Naive thymus-derived CD8-positive, alpha-beta T cell (primary cell): ENCODE measurements at regions not wholly inside any gene's neighbourhood (a gene's known extent, or its start where the extent isn't known, plus 50 kb on each side); places are given as distances from the start of the nearest gene placed in this dataset.
"Not testable (repeated sequence)": the region's sequence is repeated elsewhere in the genome, so short reads cannot be mapped to it uniquely, and the experiment has no call there.

Experiments used
- ATAC-seq, 2 donors: fragments of 150-1000 bp; cut with Tn5 transposase in 1 of 2; sonication (Bioruptor Pico), chemical (Tn5 transposase) in 1 of 2; 1 replicate in 1 of 2; 2 replicates in 1 of 2; pipeline ENCODE4 v1.10.0; 2021; ENCODE audit warnings: mild to moderate bottlenecking in 2 of 2, moderate library complexity in 2 of 2
- POLR2A ChIA-PET: fragments of 350-600 bp; sonication (Branson Sonifier 250); formaldehyde crosslinking; loops from one replicate; lab custom pipeline; 2021; ENCODE audit warnings: antibody characterized with exemption; lab: Charles Lee
- DNase-seq, 10 donors: peaks; one replicate each; pipeline versions ENCODE4 v3.0.0 to v3.0.0-alpha.2; 2020 to 2022
- H3K27ac Mint-ChIP-seq, 10 donors: one replicate each; pipeline ENCODE4 v1.8.0; 2020 to 2022; ENCODE audit warnings: mild to moderate bottlenecking in 10 of 10, mixed read lengths in 10 of 10, moderate library complexity in 4 of 10, inconsistent platforms in 1 of 10
- H3K27me3 Mint-ChIP-seq, 5 donors: one replicate each; pipeline ENCODE4 v1.8.0; 2021 to 2022; ENCODE audit warnings: mixed read lengths in 5 of 5
- H3K36me3 Mint-ChIP-seq, 3 donors: one replicate each; pipeline ENCODE4 v1.8.0; 2020 to 2022; ENCODE audit warnings: mixed read lengths in 3 of 3, mild to moderate bottlenecking in 2 of 3, inconsistent platforms in 1 of 3
- H3K4me1 Mint-ChIP-seq, 4 donors: one replicate each; pipeline ENCODE4 v1.8.0; 2021 to 2022; ENCODE audit warnings: mixed read lengths in 4 of 4
- H3K4me3 Mint-ChIP-seq, 10 donors: one replicate each; pipeline ENCODE4 v1.8.0; 2020 to 2022; ENCODE audit warnings: mild to moderate bottlenecking in 10 of 10, mixed read lengths in 10 of 10, moderate library complexity in 6 of 10, inconsistent platforms in 1 of 10
- H3K9me3 Mint-ChIP-seq, 9 donors: one replicate each; pipeline ENCODE4 v1.8.0; 2020 to 2022; ENCODE audit warnings: mixed read lengths in 9 of 9, mild to moderate bottlenecking in 3 of 9, inconsistent platforms in 1 of 9, moderate library complexity in 1 of 9

- POLR2A ChIA-PET, ATAC-seq, H3K4me1 Mint-ChIP-seq, H3K27ac Mint-ChIP-seq, H3K36me3 Mint-ChIP-seq, DNase-seq, H3K9me3 Mint-ChIP-seq, H3K4me3 Mint-ChIP-seq: not testable (repeated sequence)
- peaks cover 2 to 21% (median 11%) of the 10 kb centered on the region in 5 donors for H3K27me3 Mint-ChIP-seq
Observed at GRCh38 chr4:27075603-27076002, 215.0 kb downstream of the STIM2 start.

GRCh38 chr4:27078934-27079455 lies 218.4 kb downstream of the STIM2 start:
- no peak overlapping the region for H3K4me3 Mint-ChIP-seq
- no peak for ATAC-seq

GRCh38 chr4:27081675-27082586 lies 221.3 kb downstream of the STIM2 start:
- H3K27ac Mint-ChIP-seq = no peak overlapping the region
- peaks cover 0 to 5% (median 0%) of the 10 kb centered on the region in 3 donors for H3K36me3 Mint-ChIP-seq
- H3K9me3 Mint-ChIP-seq = peaks cover 0 to 7% (median 0%) of the 10 kb centered on the region in 9 donors
- DNase-seq = no peak
- H3K27me3 Mint-ChIP-seq = peaks cover 31 to 83% (median 50%) of the 10 kb centered on the region in 5 donors
- no peak overlapping the region for H3K4me3 Mint-ChIP-seq
- ATAC-seq = no peak
- H3K4me1 Mint-ChIP-seq = peaks cover 2 to 17% (median 11%) of the 10 kb centered on the region in 4 donors
- POLR2A ChIA-PET = no interaction called here

More at GRCh38 chr4:27078934-27079455, 218.4 kb downstream of the STIM2 start:
- POLR2A ChIA-PET = no interaction called here
- Mint-ChIP-seq H3K9me3 (peaks cover 0 to 7% (median 0%) of the 10 kb centered on the region in 9 donors), H3K36me3 (peaks cover 0 to 9% (median 2%) of the 10 kb centered on the region in 3 donors), H3K27ac (no peak overlapping the region), H3K4me1 (peaks cover 0 to 4% (median 2%) of the 10 kb centered on the region in 4 donors), H3K27me3 (peaks cover 18 to 55% (median 31%) of the 10 kb centered on the region in 5 donors)
- DNase-seq = no peak

GRCh38 chr4:27082776-27083175 lies 222.1 kb downstream of the STIM2 start:
- Mint-ChIP-seq H3K36me3 (peaks cover 0 to 5% (median 0%) of the 10 kb centered on the region in 3 donors), H3K4me1 (peaks cover 2 to 17% (median 11%) of the 10 kb centered on the region in 4 donors), H3K27ac (no peak overlapping the region), H3K4me3 (no peak overlapping the region), H3K27me3 (peaks cover 36 to 92% (median 53%) of the 10 kb centered on the region in 5 donors), H3K9me3 (peaks cover 0 to 4% (median 0%) of the 10 kb centered on the region in 9 donors)
- ATAC-seq (no peak), DNase-seq (no peak)
- POLR2A ChIA-PET = no interaction called here

- DNase-seq = peak in 1 of 10 donors; percentile 2
- peaks cover 46 to 99% (median 65%) of the 10 kb centered on the region in 5 donors for H3K27me3 Mint-ChIP-seq
- peaks cover 2 to 17% (median 11%) of the 10 kb centered on the region in 4 donors for H3K4me1 Mint-ChIP-seq
Observed at GRCh38 chr4:27084685-27085361, 224.2 kb downstream of the STIM2 start.

GRCh38 chr4:27085396-27085795 lies 224.8 kb downstream of the STIM2 start:
- Mint-ChIP-seq H3K36me3 (no peaks in the 10 kb centered on the region), H3K4me1 (peaks cover 2 to 17% (median 11%) of the 10 kb centered on the region in 4 donors), H3K4me3 (peak overlapping the region in 6 of 10 donors; percentile 1 to 69 (median 16)), H3K9me3 (peaks cover 0 to 3% (median 0%) of the 10 kb centered on the region in 9 donors), H3K27ac (no peak overlapping the region), H3K27me3 (peaks cover 48 to 99% (median 63%) of the 10 kb centered on the region in 5 donors)
- no peak for DNase-seq
- POLR2A ChIA-PET = no interaction called here
- no peak for ATAC-seq

More at GRCh38 chr4:27084685-27085361, 224.2 kb downstream of the STIM2 start:
- H3K36me3 Mint-ChIP-seq = no peaks in the 10 kb centered on the region
- POLR2A ChIA-PET = no interaction called here
- H3K27ac Mint-ChIP-seq = peak overlapping the region in 1 of 10 donors; percentile 13
- ATAC-seq = no peak
- no peaks in the 10 kb centered on the region for H3K9me3 Mint-ChIP-seq
- H3K4me3 Mint-ChIP-seq = peak overlapping the region; percentile 6 to 69 (median 28)

GRCh38 chr4:27087306-27088045 lies 226.8 kb downstream of the STIM2 start:
- Mint-ChIP-seq H3K27ac (no peak overlapping the region), H3K4me1 (peaks cover 2 to 17% (median 11%) of the 10 kb centered on the region in 4 donors), H3K4me3 (no peak overlapping the region), H3K36me3 (no peaks in the 10 kb centered on the region), H3K27me3 (peaks cover 49 to 99% (median 63%) of the 10 kb centered on the region in 5 donors), H3K9me3 (peaks cover 0 to 3% (median 0%) of the 10 kb centered on the region in 9 donors)
- DNase-seq (no peak), ATAC-seq (no peak)
- POLR2A ChIA-PET = no interaction called here

- H3K27me3 Mint-ChIP-seq = peaks cover 45 to 97% (median 54%) of the 10 kb centered on the region in 5 donors
- POLR2A ChIA-PET = no interaction called here
- ATAC-seq = no peak
Observed at GRCh38 chr4:27088491-27088890, 227.8 kb downstream of the STIM2 start.

GRCh38 chr4:27089186-27089585 lies 228.5 kb downstream of the STIM2 start:
- POLR2A ChIA-PET = no interaction called here
- Mint-ChIP-seq H3K4me3 (no peak overlapping the region), H3K9me3 (peaks cover 0 to 3% (median 0%) of the 10 kb centered on the region in 9 donors), H3K27ac (no peak overlapping the region), H3K36me3 (no peaks in the 10 kb centered on the region), H3K4me1 (peaks cover 2 to 12% (median 9%) of the 10 kb centered on the region in 4 donors), H3K27me3 (peaks cover 38 to 90% (median 47%) of the 10 kb centered on the region in 5 donors)
- DNase-seq = no peak
- no peak for ATAC-seq

More at GRCh38 chr4:27088491-27088890, 227.8 kb downstream of the STIM2 start:
- H3K9me3 Mint-ChIP-seq = peaks cover 0 to 3% (median 0%) of the 10 kb centered on the region in 9 donors
- H3K36me3 Mint-ChIP-seq = no peaks in the 10 kb centered on the region
- H3K27ac Mint-ChIP-seq = no peak overlapping the region
- no peak overlapping the region for H3K4me3 Mint-ChIP-seq
- H3K4me1 Mint-ChIP-seq = peaks cover 2 to 17% (median 11%) of the 10 kb centered on the region in 4 donors
- DNase-seq = no peak

- no peaks in the 10 kb centered on the region for H3K36me3 Mint-ChIP-seq
- peaks cover 0 to 3% (median 0%) of the 10 kb centered on the region in 9 donors for H3K9me3 Mint-ChIP-seq
- no peak for DNase-seq
- no peak overlapping the region for H3K4me3 Mint-ChIP-seq
- H3K4me1 Mint-ChIP-seq = peaks cover under 1 to 2% (median 2%) of the 10 kb centered on the region in 4 donors
- no peak for ATAC-seq
- H3K27me3 Mint-ChIP-seq = peaks cover 35 to 79% (median 38%) of the 10 kb centered on the region in 5 donors
- POLR2A ChIA-PET = no interaction called here
- H3K27ac Mint-ChIP-seq = peak overlapping the region in 1 of 10 donors; percentile 56
Observed at GRCh38 chr4:27090406-27090805, 229.8 kb downstream of the STIM2 start.

- Mint-ChIP-seq H3K4me3 (no peak overlapping the region), H3K9me3 (peaks cover 0 to 3% (median 0%) of the 10 kb centered on the region in 9 donors), H3K27ac (peak overlapping the region in 1 of 10 donors; percentile 34), H3K27me3 (peaks cover 9 to 46% (median 14%) of the 10 kb centered on the region in 5 donors), H3K36me3 (no peaks in the 10 kb centered on the region), H3K4me1 (no peaks in the 10 kb centered on the region)
- DNase-seq (no peak), ATAC-seq (no peak)
- POLR2A ChIA-PET = no interaction called here
Observed at GRCh38 chr4:27094224-27094623, 233.6 kb downstream of the STIM2 start.

GRCh38 chr4:27094783-27095182 lies 234.1 kb downstream of the STIM2 start:
- peaks cover 0 to 3% (median 0%) of the 10 kb centered on the region in 9 donors for H3K9me3 Mint-ChIP-seq
- H3K36me3 Mint-ChIP-seq = no peaks in the 10 kb centered on the region
- H3K27me3 Mint-ChIP-seq = peaks cover 8 to 46% (median 10%) of the 10 kb centered on the region in 5 donors
- no peak overlapping the region for H3K27ac Mint-ChIP-seq
- DNase-seq = no peak
- POLR2A ChIA-PET = no interaction called here
- no peak for ATAC-seq
- H3K4me1 Mint-ChIP-seq = no peaks in the 10 kb centered on the region
- no peak overlapping the region for H3K4me3 Mint-ChIP-seq
